DLD1 (cell line): ENCODE measurements at regions not wholly inside any gene's neighbourhood (a gene's known extent, or its start where the extent isn't known, plus 50 kb on each side); places are given as distances from the start of the nearest gene placed in this dataset.
"Not testable (repeated sequence)": the region's sequence is repeated elsewhere in the genome, so short reads cannot be mapped to it uniquely, and the experiment has no call there.

Experiments used
- in situ Hi-C: cut with HindIII; loops from 2 replicates; pipeline ENCODE4 v1.10.0; 2017; ENCODE audit warnings: low sequenced_read_pairs

- in situ Hi-C loops: no loop called here
Observed at GRCh38 chr12:28770322-28770721, 378.8 kb upstream of the FAR2 start.

DNA sequence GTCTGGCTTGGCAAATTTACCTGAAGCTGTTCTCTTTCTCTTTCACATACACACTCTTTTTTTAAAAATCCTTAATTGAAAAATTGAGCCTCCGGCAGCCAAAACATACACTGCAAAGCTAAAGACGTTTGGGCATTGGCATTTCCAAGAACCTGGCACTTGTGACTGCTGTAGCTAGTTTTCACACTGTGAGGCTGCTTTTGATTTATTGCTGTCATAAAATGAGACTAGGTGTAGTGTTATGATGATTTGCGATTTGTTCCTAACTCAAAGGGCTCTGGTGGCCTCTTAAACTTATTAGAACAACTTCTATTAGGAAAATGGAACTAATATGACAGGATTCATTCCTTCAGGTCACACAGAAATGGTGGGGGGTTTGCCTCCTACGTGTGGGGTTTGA is 377.1 kb upstream of the FAR2 start:
- in situ Hi-C loops: no loop called here

GRCh38 chr12:28775556-28775955 is 373.5 kb upstream of the FAR2 start:
- in situ Hi-C loops: no loop called here

DNA sequence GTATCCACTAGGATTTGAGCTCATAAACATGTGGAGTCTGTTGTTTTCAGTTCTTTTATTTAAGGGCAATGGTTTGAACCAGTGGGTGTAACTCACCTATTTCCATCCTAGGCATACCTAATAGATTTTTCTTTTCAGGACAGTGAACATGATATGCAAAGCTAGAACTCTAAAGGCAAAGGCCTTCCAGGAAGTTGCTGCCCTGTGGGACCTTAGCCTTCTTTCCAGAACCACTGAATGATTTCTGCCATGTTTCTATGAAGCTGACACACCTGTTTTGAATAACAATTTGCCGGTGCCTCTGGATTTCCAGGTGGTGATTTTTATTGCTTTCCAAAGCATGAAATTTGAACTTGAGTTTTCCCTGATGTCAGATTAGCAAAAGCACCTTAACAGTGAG is 372.9 kb upstream of the FAR2 start:
- in situ Hi-C loops: no loop called here

GRCh38 chr12:28776913-28777422 is 372.1 kb upstream of the FAR2 start:
- in situ Hi-C loops: no loop called here

- in situ Hi-C loops: no loop called here
Observed at GRCh38 chr12:28777603-28778365, 371.3 kb upstream of the FAR2 start.

- in situ Hi-C loops: no loop called here
Observed at GRCh38 chr12:28780096-28780495, 369.0 kb upstream of the FAR2 start.

DNA sequence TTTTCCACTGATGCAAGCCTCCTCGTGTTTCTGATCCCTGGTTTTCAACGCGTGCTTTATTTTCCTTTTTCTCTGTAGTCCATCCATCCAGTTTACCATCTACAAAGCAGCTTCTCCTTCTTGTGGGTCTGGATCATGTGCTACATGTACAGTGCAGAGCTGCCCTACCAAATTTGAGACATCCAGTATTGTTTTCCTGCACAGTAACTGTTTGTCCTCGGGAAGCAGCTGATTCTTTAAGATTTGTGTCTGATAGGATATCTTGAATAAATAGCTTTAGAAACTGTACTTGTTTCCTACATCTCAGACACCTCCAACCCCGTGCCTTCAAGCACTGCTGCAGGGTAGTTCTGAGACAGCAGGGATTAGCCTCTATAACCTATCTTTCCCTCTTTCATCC is 368.1 kb upstream of the FAR2 start:
- in situ Hi-C loops: no loop called here

- in situ Hi-C loops: no loop called here
Observed at GRCh38 chr12:28781671-28782652, 367.1 kb upstream of the FAR2 start.

DNA sequence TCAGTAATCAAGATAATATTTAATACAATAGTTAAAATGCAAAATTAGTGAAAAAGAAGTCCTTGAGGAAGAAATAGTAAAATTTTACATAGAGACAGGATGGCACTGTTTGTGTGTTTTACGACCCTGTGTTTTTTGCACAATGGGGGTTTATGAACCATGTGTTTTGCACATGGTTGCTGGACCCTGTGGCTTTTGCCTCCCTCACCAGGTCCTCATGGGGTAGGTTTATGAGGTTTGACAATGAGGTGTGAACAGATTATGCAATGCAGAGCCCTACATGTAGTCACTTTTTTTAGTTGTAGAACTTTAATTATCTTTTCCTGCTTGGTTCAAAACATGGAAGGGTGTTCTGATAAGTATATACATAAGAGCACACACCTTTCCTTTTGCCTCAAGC is 366.3 kb upstream of the FAR2 start:
- in situ Hi-C loops: no loop called here

DNA sequence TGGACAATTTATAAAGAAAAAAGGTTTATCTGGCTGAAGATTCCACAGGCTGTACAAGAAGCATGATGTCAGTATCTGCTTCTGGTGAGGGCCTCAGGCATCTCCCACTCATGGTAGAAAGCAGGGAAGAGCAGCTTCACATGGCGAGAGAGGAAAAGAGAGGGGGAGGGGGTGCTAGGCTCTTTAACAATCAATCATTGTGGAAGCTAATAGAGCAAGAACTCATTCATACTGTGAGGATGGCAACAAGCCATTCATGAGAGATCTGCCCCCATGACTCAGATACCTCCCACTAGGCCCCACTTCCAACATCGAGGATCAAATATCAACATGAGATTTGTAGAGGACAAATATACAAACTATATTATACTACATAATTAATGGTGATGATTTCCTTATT is 361.9 kb upstream of the FAR2 start:
- in situ Hi-C loops: no loop called here

DNA sequence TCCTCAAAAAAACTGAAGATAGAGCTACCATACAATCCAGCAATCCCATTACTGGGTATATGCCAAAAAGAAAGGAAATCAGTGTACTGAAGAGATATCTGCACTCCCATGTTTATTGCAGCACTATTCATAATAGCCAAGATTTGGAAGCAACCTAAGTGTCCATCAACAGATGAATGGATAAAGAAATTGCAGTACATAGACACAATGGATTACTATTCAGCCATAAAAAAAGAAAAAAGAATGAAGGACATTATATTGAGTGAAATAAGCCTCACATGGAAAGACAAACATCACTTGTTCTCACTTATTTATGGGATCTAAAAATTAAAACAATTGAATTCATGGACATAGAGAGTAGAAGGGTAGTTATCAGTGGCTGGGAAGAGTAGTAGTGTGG is 360.8 kb upstream of the FAR2 start:
- in situ Hi-C loops: not testable (repeated sequence)

DNA sequence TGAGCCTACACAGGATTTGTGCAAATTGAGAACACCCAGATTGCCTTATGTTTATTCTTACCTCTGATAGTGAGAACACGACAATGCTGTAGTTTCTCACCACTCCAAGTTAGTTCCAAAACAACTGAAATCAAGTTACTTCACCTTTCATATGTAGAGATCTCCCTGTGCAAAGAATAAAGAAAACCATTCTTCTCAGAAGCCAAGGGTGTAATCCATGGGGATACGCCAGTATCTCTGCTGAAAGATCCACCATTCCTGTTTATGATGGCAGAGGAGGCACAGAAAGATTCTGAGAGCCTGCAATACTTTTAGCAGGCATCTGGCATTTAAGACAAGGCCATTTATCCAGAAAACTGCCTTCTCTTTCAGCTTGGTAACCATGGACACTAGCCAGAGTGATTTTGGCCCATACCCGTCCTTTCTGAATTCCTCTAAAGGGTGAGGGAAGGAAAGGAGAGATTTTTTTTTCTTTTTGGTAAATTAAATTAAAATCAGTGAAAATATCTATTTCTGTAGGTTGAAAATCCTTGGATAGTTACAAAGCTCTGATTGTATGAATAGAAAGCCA is 355.4 kb upstream of the FAR2 start:
- in situ Hi-C loops: no loop called here

DNA sequence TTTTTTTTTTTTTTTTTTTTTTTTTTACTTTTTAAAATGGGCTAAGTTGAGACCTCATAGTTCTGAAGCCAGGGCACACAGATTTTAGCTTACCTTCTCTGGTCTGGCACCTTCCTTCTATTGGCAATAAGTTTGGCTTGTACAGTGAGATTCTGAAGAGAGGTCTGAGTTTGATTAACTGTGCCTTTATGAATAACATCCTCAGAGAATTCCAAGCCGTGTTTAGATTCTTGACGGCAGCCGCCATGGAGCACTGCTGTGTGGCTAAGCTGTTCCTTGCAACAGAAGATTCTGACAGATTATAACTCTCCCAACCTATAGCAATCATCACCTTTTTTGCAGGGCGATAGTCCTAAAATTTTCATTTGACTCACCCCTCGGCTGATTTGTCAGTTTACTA is 354.9 kb upstream of the FAR2 start:
- in situ Hi-C loops: no loop called here

DNA sequence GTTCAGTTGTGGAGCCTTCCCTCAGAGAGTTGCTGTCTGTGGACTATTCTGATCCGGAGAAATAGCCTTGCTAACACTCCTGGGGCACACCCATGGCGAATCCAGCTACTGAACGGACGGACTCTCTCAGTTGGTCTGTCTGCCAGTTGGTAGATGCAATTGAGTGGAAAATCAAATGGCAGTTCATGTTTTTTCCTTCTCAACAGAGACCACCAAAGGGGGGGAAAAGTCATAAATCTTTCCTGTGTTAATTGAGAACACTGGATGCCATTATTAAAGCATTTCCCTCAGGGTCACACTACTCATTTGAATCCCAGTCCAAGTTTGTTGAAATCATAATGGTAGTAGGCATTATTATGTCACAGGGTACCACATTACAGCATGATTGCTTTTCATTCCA is 354.3 kb upstream of the FAR2 start:
- in situ Hi-C loops: no loop called here

DNA sequence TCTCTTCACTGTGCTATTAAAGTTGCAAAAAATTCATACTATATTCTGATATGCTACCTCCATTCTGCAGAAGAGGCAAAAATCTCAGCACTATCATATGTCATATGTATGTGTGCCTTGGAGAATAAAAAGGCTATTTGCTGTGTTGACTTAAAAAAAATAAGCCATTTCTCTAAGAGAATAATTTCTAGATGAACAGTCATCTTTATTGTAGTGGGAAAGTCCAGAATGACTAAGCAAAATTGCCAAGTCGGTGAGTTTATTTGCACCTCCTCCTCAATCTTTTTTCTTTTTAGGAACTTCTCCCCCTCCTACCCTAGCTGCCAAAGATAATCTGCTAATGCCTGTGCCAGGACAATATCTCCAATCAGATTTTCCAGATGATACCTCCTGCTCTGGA is 353.8 kb upstream of the FAR2 start:
- in situ Hi-C loops: no loop called here

- in situ Hi-C loops: no loop called here
Observed at GRCh38 chr12:28799348-28799747, 349.7 kb upstream of the FAR2 start.

GRCh38 chr12:28800129-28800528 is 348.9 kb upstream of the FAR2 start:
- in situ Hi-C loops: no loop called here

DNA sequence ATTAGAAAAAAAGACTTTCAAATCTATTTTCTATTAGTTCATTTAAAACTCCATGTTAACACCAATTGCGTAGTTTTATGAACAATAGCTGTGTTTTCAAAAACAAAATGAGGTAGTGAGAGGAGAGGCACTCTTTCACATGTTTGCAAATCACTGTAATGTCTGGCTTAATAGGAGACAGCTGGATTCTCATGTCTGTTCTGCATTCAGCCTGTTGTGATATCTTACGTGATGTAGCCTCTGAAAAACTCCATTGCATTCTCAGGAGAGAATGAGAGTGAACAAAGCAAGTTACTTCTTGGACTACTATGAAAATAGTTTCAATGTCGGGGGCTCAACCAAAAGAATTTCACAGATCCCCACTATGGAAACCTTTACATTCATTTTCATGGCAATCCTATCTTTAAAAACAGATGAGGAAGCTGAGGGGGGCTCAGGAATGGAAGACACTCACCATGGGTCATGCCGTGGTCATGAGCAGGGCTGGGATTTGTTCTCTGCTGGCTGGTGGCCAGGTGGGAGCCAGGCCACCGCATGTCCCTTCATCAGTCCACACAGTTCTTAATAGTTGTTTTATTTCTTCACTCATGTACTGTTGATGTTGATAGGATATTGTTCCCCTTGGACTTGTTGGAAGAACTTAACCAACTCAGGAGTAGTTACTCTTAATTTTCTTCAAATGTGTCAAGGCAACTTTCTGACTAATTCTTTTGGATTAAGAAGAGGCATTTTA is 346.2 kb upstream of the FAR2 start:
- in situ Hi-C loops: no loop called here

DNA sequence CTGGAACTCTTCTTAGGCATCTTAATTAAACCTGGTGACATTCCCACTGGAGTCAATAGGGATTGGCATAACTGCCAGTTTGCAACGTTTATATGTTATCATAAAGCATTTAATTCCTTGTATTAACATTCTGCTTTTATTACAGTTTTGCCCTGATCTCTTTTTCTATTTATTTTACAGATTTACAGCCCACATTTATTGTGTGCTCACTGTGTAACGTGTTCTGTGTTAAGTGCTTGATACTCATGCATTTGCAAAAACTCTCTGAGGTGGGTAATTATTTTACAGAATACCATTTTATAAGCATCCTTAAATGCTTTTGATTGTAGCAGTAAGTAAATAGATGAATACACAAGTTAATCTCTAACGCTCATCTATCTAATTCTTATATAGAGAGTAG is 341.5 kb upstream of the FAR2 start:
- in situ Hi-C loops: no loop called here

DNA sequence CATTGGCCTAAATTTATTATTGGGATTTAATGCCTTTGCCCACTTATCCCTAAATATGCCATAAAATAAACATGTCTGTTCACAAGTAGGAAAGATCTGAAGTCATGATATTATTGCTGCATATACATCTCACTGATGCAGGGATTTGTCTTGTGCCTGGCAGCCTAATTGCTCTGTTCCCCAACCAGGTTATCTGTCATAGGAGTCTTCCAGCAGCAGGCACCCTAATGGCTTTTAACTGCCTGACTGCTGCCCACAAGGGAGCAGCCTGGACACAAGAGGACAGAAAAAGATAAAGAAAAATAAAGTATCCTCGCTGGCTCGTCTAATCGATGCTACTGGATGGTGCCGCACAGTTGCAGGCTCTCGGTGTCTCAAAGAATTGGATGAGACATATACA is 337.6 kb upstream of the FAR2 start:
- in situ Hi-C loops: no loop called here
